ENCODE measurements at regions not wholly inside any gene's neighbourhood (a gene's known extent, or its start where the extent isn't known, plus 50 kb on each side); places are given as distances from the start of the nearest gene placed in this dataset.
"Not testable (repeated sequence)": the region's sequence is repeated elsewhere in the genome, so short reads cannot be mapped to it uniquely, and the experiment has no call there.

DNA sequence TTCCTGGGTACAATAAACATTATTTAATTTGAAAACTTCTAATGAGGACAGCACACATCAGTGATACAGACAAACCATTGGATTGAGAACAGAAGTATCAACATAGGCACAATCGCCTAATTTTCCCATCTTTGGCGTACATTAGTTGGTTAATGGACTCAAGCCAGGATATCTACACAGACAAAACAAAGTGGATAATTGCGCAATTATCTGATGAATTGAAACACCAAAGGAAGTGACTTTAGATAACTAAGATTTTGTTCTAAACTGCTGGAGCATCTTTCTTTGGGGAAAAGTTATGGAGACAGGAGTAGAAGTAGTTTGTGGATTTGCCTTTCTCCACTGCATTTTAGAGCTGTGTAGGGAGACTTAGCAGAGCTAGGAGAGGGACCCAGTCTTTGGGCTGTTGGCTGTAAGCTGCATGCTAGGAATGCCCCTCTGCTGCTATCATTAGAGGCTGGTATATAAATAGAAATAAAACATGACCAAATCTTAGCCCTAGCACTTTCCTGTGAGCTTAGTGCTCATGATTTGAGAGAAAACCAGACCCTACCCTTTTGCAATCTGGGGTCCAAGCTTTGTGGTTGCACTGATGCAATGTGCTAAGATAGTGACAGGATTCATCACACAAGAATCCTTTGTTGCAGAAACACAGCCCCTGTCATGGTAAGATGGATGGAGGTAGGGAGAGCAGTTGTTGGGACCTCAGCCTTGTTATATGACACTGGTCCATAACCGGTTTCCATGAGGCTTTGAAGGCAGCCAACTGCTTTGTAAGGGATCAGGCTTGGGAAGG is 264.5 kb upstream of the PIK3C3 start:
- DNase-seq: peak; percentile 88

DNA sequence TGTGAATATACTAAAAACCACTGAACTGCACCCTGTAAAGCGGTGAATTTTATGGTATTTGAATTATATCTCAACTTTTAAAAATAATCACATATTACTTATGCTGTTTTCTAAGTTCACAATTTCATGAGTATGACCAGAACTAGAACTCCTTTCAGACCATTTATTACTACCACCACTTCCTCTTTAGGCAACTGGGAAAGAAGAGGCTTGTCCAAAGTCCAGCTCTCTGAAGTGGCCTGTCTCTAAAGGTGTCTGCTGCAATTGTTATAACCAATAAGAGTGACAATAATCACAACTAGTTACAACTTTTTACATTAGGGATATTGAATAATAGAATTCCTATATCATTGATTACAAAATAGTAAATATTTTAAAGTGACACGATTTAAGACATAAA is 267.9 kb upstream of the PIK3C3 start:
- no peak for DNase-seq

DNA sequence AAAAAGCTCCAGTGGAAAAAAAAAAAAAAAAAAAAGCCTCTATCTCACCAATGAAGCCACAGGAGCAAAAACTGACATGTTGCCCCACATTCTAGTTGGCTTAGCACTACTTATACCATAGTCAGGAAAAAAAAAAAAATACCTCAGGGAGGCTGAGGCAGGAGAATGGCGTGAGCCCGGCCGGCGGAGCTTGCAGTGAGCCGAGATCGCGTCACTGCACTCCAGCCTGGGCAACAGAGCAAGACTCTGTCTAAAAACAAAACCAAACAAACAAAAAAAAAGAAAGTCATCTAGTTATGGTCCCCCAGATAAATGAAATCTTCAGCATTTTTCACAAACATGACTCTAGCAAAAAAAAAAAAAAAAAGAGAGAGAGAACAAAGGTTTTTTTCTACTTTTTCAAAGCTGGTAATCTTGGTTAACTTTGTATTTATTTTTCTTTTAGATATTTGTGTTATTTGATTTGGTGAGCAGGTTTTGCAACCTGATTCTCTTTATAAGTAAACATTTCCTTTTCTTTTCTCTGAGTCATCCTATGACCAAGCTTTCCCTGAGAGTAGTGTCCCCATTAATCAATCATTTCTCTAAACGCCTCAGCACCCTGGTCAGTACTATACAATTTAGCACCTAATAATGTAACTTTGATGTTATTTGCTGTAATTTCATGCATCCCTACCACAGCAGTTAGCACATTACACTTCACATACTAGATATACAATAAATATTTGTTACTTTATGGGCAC is 273.7 kb upstream of the PIK3C3 start:
- DNase-seq: peak; percentile 21

DNA sequence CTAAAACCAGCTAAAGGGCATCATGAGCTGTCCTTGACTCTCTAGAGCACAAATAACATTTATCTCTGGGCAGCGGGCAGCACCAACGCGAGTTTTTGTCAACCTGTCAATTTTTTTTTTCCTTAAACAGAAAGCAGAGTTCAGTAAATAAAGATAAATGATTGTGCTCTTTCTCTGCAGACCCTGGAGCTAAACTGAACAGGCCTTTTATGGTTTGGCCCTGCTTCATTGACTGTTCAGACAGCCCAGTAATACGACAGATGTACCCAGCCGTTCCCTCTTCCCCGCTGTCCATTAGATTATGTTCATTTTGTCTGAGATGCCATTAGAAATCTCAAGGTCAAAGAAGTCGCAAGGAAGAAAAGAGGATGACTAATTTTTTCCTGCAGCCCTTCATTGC is 280.5 kb upstream of the PIK3C3 start:
- DNase-seq: peak; percentile 45

DNA sequence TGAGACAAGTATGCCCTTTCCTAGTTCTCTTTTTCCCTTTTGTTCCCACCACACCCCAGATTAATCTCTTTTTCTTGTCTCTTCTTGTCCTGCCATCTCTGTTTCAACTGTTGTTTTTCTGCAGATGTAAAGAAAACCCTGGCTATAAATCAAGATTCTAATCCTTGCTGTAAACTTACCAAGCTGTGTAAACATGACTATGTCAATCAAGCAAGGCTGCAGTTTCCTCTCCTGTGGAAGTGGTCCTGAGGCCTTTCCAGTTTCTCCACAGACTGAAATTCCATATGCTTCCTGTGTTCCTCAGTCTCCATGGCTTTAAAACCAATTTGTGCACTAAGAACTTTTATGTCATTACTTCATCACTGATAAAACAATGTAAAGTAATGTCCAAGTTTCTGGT is 288.8 kb upstream of the PIK3C3 start:
- DNase-seq: peak; percentile 96

DNA sequence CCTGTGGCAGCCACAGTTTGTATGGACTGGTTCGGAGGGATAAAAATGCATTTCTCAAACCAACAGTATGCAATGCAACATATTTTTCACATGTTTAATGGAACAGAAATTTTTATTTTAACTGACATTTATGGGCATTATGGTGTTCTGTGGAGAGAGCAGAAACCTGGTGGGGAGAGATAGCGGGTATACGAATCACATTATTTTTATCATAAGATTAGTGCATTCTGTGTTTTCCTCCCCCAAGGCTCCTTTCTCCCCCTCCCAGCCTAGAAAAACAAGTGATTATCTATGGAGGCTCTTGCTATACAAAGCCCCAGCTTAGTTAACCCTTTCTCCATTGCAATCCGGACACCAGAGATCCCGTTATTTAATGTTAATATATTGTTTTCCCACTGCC is 289.8 kb upstream of the PIK3C3 start:
- peak; percentile 30 for DNase-seq

DNA sequence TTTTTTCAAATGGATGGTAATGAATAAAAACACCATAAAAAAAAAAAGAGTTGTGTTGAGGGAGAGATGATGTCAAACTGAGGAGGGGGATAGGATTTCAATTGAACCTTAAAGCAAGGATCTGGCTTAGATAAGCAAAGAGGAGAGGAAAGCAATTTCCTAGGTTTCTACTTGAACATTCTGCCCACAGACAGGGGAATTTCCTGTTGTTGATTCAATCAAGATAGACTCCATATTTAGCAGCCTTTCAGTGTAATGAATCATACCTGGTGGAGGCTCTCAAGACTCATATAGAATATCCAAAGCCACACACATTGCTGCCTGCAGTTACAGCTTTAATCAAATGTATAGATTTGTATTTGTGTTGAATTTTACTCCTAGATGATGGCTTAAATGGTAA is 294.4 kb upstream of the PIK3C3 start:
- no peak for DNase-seq

DNA sequence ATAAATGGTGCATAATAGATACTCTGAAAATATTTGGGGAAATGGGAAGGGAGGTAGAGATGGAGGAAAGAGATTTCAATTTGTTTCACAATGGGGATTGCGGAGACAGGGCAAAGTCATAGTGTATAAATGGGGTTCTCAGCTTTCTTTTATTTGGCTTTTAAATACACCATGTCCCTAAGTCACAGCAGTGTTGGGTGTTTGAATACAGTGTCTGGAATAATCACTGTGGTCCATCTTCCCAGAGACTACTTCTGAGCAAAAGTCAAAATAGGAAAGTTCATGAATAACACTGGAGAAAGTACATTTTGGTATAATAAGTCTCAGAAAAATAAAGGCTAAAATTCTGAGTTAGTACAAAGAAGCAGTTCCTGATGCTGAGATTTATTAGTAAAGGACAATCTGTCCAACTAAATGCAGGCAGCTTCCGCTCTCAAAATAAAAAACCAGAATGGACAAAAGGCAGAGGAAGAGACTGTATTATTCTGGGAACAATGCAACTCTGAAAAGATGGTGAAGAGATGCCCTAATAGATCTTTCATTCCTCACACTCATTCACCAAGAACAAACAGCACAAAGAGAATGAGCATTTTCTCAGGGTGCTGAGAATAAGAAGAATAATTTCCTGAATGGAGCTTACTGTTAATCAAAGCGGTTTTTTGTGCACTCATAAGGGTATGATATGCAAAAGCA is 295.4 kb upstream of the PIK3C3 start:
- DNase-seq: no peak

DNA sequence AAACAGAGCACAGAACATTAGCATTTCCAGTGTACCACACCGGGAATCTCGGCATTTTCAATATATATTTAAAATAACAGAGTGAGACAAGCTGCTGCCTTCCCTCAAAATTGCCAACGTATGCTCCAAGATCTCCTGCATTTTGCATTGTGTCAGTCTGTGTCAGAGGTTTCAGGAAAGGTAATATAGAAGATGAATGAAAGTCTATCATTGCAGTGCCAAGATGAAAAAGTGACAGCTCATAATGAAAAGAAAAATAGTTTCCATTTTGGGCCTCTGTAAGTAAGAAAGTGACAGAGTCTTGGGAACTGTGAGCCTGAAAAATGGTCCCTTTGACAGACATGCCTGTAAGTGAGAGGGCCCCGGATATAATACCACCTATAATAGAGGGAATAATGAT is 297.8 kb upstream of the PIK3C3 start:
- no peak for DNase-seq

DNA sequence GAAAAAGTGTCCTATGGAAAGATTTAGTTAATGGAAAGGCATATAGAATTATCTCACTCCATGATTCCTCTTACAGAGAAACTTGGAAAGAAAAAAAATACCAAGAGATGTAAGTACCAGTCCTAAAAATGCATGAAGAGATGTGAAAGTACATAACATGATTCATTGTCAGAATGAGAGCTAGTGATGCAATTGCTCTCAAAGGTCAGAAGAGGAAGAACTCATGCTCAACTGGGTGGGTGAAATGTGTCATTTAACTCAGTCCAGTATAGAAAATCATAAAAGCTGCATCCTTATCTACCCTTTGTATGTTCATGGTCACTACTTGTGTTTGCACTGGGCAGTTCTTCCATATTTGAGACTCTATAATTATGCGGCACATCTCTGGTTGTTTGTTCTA is 300.0 kb upstream of the PIK3C3 start:
- peak; percentile 99 for DNase-seq

DNA sequence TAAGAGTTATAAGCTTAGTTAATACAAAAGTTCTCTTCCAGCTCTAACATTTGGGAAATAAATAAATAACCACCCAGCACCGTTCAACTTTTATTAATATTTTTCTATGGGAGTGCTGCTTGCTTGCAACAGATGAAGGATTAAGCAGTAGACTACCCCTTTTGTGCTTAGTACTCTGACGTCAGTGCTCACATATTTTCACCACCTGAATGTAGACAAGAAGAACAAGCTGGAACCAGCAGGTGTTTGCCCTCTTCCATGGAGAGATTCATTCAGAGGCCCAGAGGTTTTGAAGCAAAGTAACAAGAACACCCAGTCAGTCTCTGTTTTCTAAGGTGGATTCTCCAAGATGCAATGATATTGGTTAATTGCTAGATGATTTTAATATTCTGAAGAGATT is 307.1 kb upstream of the PIK3C3 start:
- DNase-seq: no peak

DNA sequence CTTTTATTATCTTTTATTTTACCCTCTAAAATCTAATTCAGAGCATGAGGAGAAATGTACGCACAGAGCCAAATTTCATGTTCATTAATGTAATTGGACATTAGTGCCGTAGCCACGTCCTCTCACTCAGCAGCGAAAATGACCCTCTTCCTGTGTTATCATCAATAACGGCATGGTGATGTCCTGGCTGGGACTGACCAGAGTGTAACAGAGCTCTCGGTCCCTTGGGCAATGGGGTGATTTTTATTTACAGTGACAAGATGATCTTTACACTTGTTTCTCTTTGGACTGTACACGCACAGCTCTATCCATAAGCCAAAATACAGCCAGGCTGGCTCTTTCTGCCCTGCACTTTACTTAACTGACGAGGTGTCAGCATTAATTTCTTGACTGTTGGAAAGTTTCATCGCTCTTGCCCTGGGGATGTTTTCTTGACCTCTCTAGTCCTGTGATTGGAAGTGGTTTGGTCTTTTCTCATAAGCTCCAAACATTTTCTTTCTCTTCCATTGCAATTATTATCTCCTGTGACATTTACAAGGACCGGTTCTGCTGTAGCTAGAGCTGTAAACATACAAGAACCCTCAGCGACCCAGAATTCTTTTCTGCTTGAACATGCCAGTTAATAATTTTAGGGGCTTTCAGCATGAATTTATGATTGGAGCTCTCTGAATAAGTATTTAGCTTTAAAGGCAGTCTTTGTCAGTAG is 308.0 kb upstream of the PIK3C3 start:
- no peak for DNase-seq

DNA sequence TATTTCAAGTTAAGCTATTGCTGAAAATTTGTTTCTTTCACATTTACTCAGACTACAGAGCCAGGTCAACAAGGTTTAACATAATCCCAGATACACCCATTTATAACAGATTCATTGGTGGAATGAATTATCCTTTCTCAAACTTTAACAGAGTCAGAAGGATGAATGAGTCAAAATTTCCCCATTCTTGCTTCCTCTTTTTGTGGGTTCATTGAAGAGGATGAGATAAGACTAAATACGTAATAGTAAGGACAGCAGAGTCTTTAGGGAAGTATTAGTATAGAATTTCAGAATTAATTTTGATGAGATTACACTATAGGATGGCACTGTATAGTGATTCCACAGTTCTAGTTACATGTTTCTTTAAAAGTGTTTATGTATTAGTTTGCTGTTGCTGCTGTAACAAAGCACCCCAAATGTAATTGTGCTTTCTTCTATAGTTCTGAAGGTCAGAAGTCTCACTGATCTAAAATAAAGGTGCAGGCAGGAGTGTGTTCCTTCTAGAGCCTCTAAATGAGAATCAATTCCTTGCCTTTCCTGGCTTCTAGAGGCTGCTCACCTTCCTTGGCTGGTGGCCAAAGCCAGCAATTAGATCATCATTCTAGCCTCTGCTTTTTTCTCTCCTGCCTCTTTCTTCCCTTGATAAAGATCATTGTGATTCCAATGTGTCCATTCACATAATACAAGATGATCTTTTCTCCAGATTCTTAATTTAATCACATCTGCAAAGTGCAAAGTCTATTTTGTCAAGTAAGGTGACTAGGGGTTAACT is 309.3 kb upstream of the PIK3C3 start:
- DNase-seq: peak; percentile 71

DNA sequence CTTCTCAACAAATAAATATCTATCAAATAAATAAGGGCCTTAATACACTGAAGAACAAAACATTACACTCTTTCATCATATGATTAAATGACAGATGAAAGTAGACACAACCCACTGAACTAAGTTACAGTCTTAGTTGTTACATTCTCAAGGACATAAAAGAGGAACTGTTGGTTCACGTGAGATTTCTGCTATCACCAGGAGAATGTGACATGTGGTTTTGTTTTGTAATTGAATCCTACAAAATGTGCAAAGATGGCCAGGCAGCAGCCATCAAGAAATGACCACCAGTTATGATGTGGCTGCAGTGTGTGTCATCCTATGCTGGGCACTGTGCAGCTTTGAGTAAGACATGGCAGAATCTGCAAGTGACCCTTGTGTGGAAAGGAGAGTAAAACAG is 310.6 kb upstream of the PIK3C3 start:
- no peak for DNase-seq

DNA sequence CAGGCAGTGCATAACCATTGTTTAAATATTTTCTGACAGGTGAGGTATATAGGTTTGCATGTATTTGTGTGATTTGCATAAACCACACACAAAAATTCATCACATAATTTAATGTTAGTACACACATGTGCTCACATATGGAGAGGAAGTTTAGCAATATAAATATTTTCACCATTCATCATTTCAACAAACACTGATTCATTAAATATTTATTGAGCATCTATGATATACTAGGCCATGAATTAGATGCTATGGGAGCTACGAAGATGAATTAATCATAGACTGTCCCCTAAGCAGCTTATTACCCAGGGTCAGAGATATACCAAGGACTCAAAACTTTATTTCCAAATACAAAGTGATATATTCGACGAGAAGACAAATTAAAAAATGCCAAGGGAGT is 311.6 kb upstream of the PIK3C3 start:
- no peak for DNase-seq

DNA sequence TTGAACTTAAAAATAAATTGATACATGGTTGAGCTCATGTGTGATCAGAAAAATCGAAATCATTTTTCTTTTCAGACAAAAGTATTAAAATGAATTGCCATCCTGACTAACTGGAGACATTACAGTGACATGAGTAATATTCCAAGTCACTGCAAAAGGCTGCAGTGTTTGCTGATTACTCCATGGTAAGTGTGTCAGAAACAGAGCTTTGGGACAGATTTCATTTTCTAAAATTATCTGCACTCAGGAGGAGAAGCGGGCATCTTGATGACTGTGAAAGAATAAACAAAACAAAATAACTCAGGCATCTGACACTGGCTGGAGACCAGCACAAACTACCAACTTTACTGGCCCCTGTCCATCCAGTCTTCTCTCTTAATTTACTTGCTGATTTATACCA is 312.3 kb upstream of the PIK3C3 start:
- no peak for DNase-seq

DNA sequence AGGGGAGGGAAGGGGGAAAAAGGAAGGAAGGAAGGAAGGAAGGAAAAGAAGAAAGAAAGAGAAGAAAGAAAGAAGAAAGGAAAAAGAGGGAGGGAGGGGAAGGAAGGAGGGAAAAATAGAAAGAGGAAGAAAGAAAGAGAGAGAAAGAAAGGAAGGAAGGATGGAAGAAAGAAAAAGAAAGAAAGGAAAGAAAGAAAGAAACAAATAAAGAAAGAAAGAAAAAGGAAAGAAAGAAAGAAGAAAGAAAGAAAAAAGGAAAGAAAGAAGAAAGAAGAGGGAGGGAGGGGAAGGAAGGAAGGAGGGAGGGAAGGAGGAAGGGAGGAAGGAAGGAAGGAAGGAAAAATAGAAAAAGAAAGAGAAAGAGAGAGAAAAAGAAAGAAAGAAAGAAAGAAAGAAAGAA is 315.8 kb upstream of the PIK3C3 start:
- DNase-seq: no peak

DNA sequence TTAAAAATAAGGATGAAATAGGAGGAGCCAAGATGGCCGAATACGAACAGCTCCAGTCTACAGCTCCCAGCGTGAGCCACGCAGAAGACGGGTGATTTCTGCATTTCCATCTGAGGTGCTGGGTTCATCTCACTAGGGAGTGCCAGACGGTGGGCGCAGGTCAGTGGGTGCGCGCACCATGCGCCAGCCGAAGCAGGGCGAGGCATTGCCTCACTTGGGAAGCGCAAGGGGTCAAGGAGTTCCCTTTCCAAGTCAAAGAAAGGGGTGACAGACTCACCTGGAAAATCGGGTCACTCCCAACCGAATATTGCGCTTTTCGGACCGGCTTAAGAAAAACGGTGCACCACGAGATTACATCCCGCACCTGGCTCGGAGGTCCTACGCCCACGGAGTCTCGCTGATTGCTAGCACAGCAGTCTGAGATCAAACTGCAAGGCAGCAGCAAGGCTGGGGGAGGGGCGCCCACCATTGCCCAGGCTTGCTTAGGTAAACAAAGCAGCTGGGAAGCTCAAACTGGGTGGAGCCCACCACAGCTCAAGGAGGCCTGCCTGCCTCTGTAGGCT is 323.2 kb upstream of the PIK3C3 start:
- DNase-seq: not testable (repeated sequence)

DNA sequence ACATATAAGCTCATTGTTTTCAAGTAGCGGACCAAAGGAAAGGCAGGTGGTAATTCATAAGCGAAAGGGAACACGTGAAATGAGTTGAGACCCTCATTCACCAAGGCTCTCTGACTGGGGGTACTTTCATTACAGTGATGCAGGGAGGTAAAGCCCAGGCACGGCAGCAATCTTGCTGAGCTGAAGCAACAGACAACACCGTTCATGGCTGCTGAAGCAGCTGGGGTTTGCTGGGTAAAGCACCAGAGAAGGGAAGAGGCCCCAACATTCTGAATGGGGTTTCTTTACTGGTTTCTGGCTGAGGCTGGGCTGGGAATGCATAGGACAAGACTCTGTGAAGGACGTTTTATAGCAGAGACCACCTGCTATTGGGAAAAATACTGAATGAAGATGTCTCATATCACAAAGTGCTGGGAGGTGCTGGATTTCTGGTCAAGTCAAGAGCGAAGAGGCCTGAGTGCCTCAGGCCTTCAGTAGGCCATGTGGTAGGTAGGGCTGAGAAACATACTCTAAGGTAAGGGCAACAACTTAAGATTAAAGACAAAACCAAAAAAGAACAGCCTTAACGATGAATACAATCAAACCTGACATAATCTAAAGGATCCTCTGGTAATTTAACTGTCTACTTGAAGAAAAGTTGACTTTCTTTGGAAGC is 324.7 kb upstream of the PIK3C3 start:
- DNase-seq: no peak

DNA sequence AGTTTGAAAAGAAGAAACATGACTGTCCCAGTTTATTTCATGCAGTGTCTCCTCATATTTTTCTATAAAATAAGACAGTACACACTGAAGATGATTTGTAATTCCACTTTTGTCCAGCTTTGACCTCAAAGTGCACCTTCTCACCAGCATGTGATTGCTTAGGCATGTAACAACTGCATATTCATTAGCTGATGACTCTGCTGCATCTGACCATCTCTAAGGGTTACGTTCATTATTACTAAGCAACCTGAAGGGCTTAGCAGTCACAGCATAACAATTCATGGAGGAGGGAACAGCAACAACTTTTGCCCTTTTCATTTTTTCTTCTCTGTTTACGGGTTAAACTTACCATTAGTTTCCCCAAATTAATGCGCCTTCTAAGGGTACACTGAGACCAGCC is 330.6 kb upstream of the PIK3C3 start:
- DNase-seq: no peak

DNA sequence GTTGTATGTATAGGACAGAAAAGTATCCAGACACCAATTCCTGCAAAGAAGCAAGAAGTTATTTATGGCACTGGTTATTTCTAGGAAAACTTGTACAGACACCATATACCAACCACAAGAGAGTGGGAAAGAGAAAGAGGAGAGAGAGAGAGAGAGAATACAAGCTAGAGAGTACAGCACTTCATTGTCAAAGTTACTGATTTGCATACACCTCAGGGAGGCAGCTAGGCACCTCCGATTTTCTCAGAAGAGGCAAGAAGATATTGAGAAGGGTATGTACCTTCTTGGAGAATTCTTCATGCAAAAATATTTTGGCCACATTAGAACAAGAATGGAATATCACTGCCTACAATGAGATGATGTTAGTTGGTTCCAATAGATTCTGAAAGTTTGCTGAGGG is 333.9 kb upstream of the PIK3C3 start:
- DNase-seq: no peak

DNA sequence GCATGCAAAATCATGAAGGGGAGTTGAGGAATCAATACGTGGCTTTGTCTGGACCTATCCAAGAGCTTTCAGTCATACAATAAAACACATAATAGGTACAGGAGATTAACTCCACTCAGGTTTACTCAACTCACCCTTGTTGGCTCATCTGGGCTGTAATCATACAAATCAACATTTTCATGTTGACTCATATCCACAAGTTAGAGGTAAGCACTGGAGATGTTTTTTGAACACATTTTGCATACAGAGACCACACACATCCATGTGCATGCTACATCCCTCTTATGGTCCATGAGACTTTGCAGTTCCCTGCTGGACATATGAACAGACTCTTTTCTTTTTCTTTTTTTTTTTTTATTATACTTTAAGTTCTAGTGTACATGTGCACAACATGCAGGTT is 336.9 kb upstream of the PIK3C3 start:
- DNase-seq: peak; percentile 76

Data from NCI-H146 (cell line).